ENCODE measurements at regions not wholly inside any gene's neighbourhood (a gene's known extent, or its start where the extent isn't known, plus 50 kb on each side); places are given as distances from the start of the nearest gene placed in this dataset.

DNA sequence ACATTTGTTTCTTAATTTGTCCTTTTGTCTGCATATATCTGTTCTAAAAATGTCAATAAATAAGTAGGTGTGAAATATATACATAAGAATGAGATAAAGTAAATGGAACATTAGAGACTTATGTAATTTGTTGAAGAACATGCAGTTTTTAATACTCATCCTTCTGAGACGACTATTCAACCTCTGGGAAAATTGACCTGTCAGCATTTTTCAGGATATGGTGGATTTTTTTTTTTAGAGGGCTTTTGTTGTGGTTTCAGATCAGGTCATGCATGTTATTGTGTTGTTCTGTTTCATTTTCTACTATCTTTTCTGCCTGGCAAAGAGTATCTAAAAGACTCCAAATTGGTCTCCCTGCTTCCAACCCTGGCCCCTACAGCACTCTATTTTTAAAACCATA is 97.3 kb downstream of the PCDH7 start:
- H3K4me3 ChIP-seq = no peak overlapping the region
- intact Hi-C loops (cut with DNase I; ENCODE audit: low total_unique reads) = no loop called here

DNA sequence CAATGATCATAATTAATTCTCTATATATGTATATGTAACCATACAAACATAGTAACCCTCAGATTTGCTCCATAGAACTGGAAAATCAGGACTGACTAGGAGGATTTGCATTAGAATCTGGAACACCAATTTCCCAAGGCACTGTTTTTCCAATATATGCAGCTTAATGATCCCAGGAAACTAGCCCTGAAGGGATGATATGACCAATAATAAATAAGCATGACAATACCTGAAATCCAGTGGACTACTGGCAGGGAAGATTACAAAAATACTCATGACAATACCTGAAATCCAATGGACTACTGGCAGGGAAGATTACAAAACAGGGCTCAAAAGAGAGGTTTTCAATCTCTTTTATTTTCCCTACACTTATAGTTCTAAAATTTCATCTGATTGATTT is 98.4 kb downstream of the PCDH7 start:
- H3K9me3 ChIP-seq = no peaks in the 10 kb centered on the region
- TF ChIP-seq, protein P1, sequence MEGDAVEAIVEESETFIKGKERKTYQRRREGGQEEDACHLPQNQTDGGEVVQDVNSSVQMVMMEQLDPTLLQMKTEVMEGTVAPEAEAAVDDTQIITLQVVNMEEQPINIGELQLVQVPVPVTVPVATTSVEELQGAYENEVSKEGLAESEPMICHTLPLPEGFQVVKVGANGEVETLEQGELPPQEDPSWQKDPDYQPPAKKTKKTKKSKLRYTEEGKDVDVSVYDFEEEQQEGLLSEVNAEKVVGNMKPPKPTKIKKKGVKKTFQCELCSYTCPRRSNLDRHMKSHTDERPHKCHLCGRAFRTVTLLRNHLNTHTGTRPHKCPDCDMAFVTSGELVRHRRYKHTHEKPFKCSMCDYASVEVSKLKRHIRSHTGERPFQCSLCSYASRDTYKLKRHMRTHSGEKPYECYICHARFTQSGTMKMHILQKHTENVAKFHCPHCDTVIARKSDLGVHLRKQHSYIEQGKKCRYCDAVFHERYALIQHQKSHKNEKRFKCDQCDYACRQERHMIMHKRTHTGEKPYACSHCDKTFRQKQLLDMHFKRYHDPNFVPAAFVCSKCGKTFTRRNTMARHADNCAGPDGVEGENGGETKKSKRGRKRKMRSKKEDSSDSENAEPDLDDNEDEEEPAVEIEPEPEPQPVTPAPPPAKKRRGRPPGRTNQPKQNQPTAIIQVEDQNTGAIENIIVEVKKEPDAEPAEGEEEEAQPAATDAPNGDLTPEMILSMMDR (IDR thresholded peaks at IDR 0.05) = no peak
- no peak for TF ChIP-seq POLR2A (IDR thresholded peaks at IDR 0.05)
- no peak for TF ChIP-seq POLR2AphosphoS5 (IDR thresholded peaks at IDR 0.05)
- H3K36me3 ChIP-seq = no peaks in the 10 kb centered on the region
- no peaks in the 10 kb centered on the region for H3K4me1 ChIP-seq
- H3K27ac ChIP-seq = no peak overlapping the region
- H3K4me3 ChIP-seq = no peak overlapping the region
- H3K27me3 ChIP-seq = no peaks in the 10 kb centered on the region
- intact Hi-C loops (cut with DNase I; ENCODE audit: low total_unique reads) = no loop called here
- DNase-seq (ENCODE audit: low spot score in 2 of 2) = no peak

More for the DNA sequence above, 97.3 kb downstream of the PCDH7 start:
- no peaks in the 10 kb centered on the region for H3K36me3 ChIP-seq
- H3K9me3 ChIP-seq = no peaks in the 10 kb centered on the region
- no peaks in the 10 kb centered on the region for H3K4me1 ChIP-seq
- no peaks in the 10 kb centered on the region for H3K27me3 ChIP-seq
- TF ChIP-seq POLR2AphosphoS5 (IDR thresholded peaks at IDR 0.05) = no peak
- TF ChIP-seq, protein P1 (IDR thresholded peaks at IDR 0.05) = no peak
- no peak for TF ChIP-seq POLR2A (IDR thresholded peaks at IDR 0.05)
- H3K27ac ChIP-seq = no peak overlapping the region
- DNase-seq (ENCODE audit: low spot score in 2 of 2) = no peak

DNA sequence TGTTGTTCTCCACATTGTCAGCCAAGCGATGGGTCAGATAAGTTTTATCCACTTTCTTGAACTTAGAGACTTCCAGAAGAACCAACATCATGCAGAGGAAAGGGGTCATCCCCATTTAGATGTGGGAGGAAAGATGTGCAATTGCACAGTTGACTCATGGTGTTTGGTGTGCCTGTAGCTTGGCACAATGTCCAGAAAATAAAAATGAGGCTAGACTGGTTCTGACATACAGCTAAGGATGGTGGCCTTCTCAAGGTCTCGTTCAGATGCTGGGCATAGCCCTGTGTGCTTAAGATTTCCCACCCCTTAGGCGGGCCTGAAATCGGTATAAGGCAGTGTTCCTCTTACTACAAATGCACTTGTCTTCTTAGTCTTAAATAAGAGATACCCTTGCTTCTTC is 101.1 kb downstream of the PCDH7 start:
- Histone ChIP-seq H3K27ac (no peak overlapping the region), H3K4me1 (no peaks in the 10 kb centered on the region), H3K9me3 (no peaks in the 10 kb centered on the region), H3K4me3 (no peak overlapping the region), H3K27me3 (no peaks in the 10 kb centered on the region), H3K36me3 (no peaks in the 10 kb centered on the region)
- DNase-seq (ENCODE audit: low spot score in 2 of 2) = no peak
- no peak for TF ChIP-seq POLR2A (IDR thresholded peaks at IDR 0.05)
- TF ChIP-seq POLR2AphosphoS5 (IDR thresholded peaks at IDR 0.05) = no peak
- TF ChIP-seq, protein P1 (IDR thresholded peaks at IDR 0.05) = no peak
- intact Hi-C loops (cut with DNase I; ENCODE audit: low total_unique reads) = no loop called here

DNA sequence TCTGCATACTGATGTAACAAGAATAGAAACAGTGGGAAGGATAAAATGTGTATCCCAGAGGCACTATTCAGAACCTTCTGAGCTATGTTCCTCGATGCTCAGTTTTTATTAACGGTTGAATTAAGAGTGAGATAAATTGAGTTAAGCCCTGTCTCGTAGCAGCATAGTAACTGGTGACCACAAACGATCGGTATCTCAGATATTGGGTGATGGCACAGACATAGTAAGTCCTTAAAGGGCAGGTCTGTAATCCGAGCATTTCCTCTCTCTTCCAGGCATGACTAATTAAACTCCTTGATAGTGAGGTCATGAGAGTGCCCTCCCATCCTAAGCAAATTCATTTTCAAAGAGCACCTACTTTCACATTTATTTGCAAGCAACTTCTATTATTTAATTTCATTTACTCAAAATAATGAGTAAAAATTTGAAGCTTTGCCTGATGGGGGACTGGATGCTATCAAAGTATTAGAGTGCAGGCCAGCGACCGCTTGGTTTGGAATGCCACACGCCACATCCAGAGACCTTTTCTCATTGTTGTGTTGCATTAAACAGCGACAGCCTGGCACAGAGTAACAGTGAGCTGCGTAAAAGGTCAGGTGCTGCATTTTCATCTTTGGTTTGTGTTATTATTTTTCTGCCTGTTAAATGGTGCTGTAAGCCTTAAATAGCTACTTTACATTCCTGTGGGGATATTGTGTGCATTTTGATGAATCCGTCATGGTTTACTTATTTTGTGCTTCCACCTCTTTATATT is 101.9 kb downstream of the PCDH7 start:
- Histone ChIP-seq H3K27me3 (no peaks in the 10 kb centered on the region), H3K9me3 (no peaks in the 10 kb centered on the region), H3K4me3 (no peak overlapping the region), H3K36me3 (no peaks in the 10 kb centered on the region), H3K27ac (no peak overlapping the region), H3K4me1 (no peaks in the 10 kb centered on the region)
- no peak for DNase-seq (ENCODE audit: low spot score in 2 of 2)
- intact Hi-C loops (cut with DNase I; ENCODE audit: low total_unique reads) = no loop called here
- TF ChIP-seq POLR2A (IDR thresholded peaks at IDR 0.05) (no peak), POLR2AphosphoS5 (IDR thresholded peaks at IDR 0.05) (no peak)
- TF ChIP-seq, protein P1 (IDR thresholded peaks at IDR 0.05) = no peak

DNA sequence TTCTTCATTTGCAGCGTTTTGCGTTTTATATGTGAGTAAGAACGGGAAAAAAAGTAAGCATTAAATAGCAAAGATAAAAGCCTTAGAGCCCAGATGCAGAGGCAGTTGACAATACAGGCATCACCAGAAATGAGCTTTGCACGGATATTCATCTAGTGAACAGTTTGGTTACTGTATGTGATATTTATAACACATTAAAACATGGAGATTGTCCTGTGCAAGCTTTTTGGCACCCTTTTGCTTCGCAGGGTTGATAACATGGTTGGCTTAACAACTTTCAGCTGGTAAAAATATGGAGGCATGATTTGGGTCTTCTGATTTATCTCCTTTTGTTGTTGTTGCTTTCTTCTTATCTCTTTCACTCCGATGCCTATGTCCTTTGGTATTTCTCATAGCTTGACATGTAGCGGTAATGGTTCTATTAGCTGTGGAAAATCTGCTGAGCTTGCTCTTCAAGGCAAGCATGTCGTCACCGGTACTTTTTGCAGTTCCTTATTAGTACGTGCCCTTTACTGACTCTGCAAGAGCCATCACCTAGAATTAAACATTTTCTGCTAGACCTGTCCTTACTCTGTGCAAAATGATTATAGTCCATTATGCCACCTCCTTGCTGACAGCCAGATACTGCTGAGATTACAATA is 102.9 kb downstream of the PCDH7 start:
- Histone ChIP-seq H3K27ac (no peak overlapping the region), H3K4me1 (no peaks in the 10 kb centered on the region), H3K9me3 (no peaks in the 10 kb centered on the region), H3K4me3 (no peak overlapping the region), H3K27me3 (no peaks in the 10 kb centered on the region), H3K36me3 (no peaks in the 10 kb centered on the region)
- TF ChIP-seq, protein P1 (IDR thresholded peaks at IDR 0.05) = no peak
- TF ChIP-seq POLR2AphosphoS5 (IDR thresholded peaks at IDR 0.05) (no peak), POLR2A (IDR thresholded peaks at IDR 0.05) (no peak)
- DNase-seq (ENCODE audit: low spot score in 2 of 2) = no peak
- intact Hi-C loops (cut with DNase I; ENCODE audit: low total_unique reads) = no loop called here
